DMS79 (cell line): ENCODE measurements at regions not wholly inside any gene's neighbourhood (a gene's known extent, or its start where the extent isn't known, plus 50 kb on each side); places are given as distances from the start of the nearest gene placed in this dataset.

Experiments used
- DNase-seq: peaks from one replicate; lab custom pipeline; 2025; lab: John Stamatoyannopoulos, UW

- DNase-seq, result no peak
Measured at GRCh38 chr14:71711125-71711524, 221.1 kb upstream of the RGS6 start.

- DNase-seq, result no peak
Measured at GRCh38 chr14:71711619-71712018, 220.6 kb upstream of the RGS6 start.

- no peak for DNase-seq
Measured at GRCh38 chr14:71712478-71712877, 219.8 kb upstream of the RGS6 start.

GRCh38 chr14:71713016-71713415 is 219.2 kb upstream of the RGS6 start:
- DNase-seq, result no peak

GRCh38 chr14:71713451-71713850 is 218.8 kb upstream of the RGS6 start:
- DNase-seq, result no peak

GRCh38 chr14:71714225-71714624 is 218.0 kb upstream of the RGS6 start:
- DNase-seq, result no peak

GRCh38 chr14:71716041-71716772 is 216.0 kb upstream of the RGS6 start:
- DNase-seq, result no peak

GRCh38 chr14:71720978-71721624 is 211.1 kb upstream of the RGS6 start:
- no peak for DNase-seq

- no peak for DNase-seq
Measured at GRCh38 chr14:71721791-71722190, 210.4 kb upstream of the RGS6 start.

- no peak for DNase-seq
Measured at GRCh38 chr14:71722885-71723284, 209.3 kb upstream of the RGS6 start.

- peak; percentile 56 for DNase-seq
Measured at GRCh38 chr14:71725922-71726579, 206.2 kb upstream of the RGS6 start.

- peak; percentile 77 for DNase-seq
Measured at GRCh38 chr14:71726580-71727021, 205.6 kb upstream of the RGS6 start.

- no peak for DNase-seq
Measured at GRCh38 chr14:71728386-71728785, 203.8 kb upstream of the RGS6 start.

- DNase-seq, result no peak
Measured at GRCh38 chr14:71729596-71729995, 202.6 kb upstream of the RGS6 start.

GRCh38 chr14:71730471-71730870 is 201.8 kb upstream of the RGS6 start:
- no peak for DNase-seq

GRCh38 chr14:71731096-71731495 is 201.1 kb upstream of the RGS6 start:
- DNase-seq, result no peak

GRCh38 chr14:71733210-71733883 is 198.9 kb upstream of the RGS6 start:
- DNase-seq, result no peak

- no peak for DNase-seq
Measured at GRCh38 chr14:71734076-71734475, 198.2 kb upstream of the RGS6 start.

GRCh38 chr14:71734885-71735284 is 197.3 kb upstream of the RGS6 start:
- DNase-seq, result no peak

- DNase-seq, result no peak
Measured at GRCh38 chr14:71737760-71738159, 194.5 kb upstream of the RGS6 start.

- DNase-seq, result no peak
Measured at GRCh38 chr14:71739273-71739990, 192.8 kb upstream of the RGS6 start.

GRCh38 chr14:71741241-71741640 is 191.0 kb upstream of the RGS6 start:
- no peak for DNase-seq
